Fibroblast of lung (primary cell): ENCODE measurements at regions not wholly inside any gene's neighbourhood (a gene's known extent, or its start where the extent isn't known, plus 50 kb on each side); places are given as distances from the start of the nearest gene placed in this dataset.

Experiments
- DNase-seq, 2 donors: peaks; one replicate each; pipeline versions ENCODE4 v3.0.0 to v3.0.0-alpha.2; 2010; ENCODE audit warnings: low read depth in 2 of 2
- H2AFZ ChIP-seq: 2 replicates; pipeline ENCODE4 v1.5.1; 2012; ENCODE audit warnings: low read length, control low read depth, inconsistent platforms
- H3K27ac ChIP-seq: 2 replicates; pipeline ENCODE4 v1.5.1; 2011; ENCODE audit warnings: low read length, control low read depth; ENCODE audit not compliant: insufficient read depth
- H3K27me3 ChIP-seq: 2 replicates; pipeline ENCODE4 v1.5.1; 2011; ENCODE audit warnings: mild to moderate bottlenecking, low read length; ENCODE audit not compliant: control insufficient read depth, insufficient read depth
- H3K36me3 ChIP-seq: 2 replicates; pipeline ENCODE4 v1.5.1; 2011; ENCODE audit warnings: low read length; ENCODE audit not compliant: control insufficient read depth, insufficient read depth
- H3K4me1 ChIP-seq: 2 replicates; pipeline ENCODE4 v1.5.1; 2011; ENCODE audit warnings: low read length; ENCODE audit not compliant: control insufficient read depth, insufficient read depth; ENCODE audit errors: extremely low read depth
- H3K4me2 ChIP-seq: 2 replicates; pipeline ENCODE4 v1.5.1; 2011; ENCODE audit warnings: low read length, control low read depth; ENCODE audit not compliant: insufficient read depth; ENCODE audit errors: extremely low read depth
- H3K4me3 ChIP-seq, 4 experiments: fragments of 200-600 bp in 1 of 4; sonication (generic) in 1 of 4; replicated peaks in 1 of 4; 2 replicates each; pipeline ENCODE4 v1.5.1; 2011 to 2016; ENCODE audit warnings: low read length in 4 of 4, low read depth in 3 of 4, mild to moderate bottlenecking in 3 of 4, control low read depth in 2 of 4, inconsistent platforms in 1 of 4, mixed read lengths in 1 of 4; ENCODE audit not compliant: insufficient read depth in 1 of 4; ENCODE audit errors: control extremely low read depth in 1 of 4
- H3K79me2 ChIP-seq: 2 replicates; pipeline ENCODE4 v1.5.1; 2012; ENCODE audit warnings: mild to moderate bottlenecking, low read length, inconsistent platforms; ENCODE audit not compliant: control insufficient read depth, insufficient read depth
- H3K9ac ChIP-seq: 2 replicates; pipeline ENCODE4 v1.5.1; 2011; ENCODE audit warnings: mild to moderate bottlenecking, low read length, control low read depth; ENCODE audit not compliant: insufficient read depth
- H3K9me3 ChIP-seq: 2 replicates; pipeline ENCODE4 v1.5.1; 2012; ENCODE audit warnings: low read depth, low read length; ENCODE audit not compliant: control insufficient read depth, insufficient read depth
- H4K20me1 ChIP-seq: 2 replicates; pipeline ENCODE4 v1.5.1; 2011; ENCODE audit warnings: low read length; ENCODE audit not compliant: control insufficient read depth, insufficient read depth; ENCODE audit errors: extremely low read depth
- EZH2 ChIP-seq: IDR thresholded peaks from 2 replicates; pipeline ENCODE4 v1.5.1; 2012; ENCODE audit warnings: low read length, control low read depth, mild to moderate bottlenecking; ENCODE audit errors: missing control alignments
- TF ChIP-seq, protein P1 (sequence below), 2 donors: IDR thresholded peaks in 1 of 2; conservative IDR thresholded peaks in 1 of 2; 1 replicate in 1 of 2; 2 replicates in 1 of 2; pipeline ENCODE4 v1.5.1; 2011 to 2012; ENCODE audit warnings: low read length in 2 of 2, control low read depth in 1 of 2, inconsistent platforms in 1 of 2, low read depth in 1 of 2, mild to moderate bottlenecking in 1 of 2

DNA sequence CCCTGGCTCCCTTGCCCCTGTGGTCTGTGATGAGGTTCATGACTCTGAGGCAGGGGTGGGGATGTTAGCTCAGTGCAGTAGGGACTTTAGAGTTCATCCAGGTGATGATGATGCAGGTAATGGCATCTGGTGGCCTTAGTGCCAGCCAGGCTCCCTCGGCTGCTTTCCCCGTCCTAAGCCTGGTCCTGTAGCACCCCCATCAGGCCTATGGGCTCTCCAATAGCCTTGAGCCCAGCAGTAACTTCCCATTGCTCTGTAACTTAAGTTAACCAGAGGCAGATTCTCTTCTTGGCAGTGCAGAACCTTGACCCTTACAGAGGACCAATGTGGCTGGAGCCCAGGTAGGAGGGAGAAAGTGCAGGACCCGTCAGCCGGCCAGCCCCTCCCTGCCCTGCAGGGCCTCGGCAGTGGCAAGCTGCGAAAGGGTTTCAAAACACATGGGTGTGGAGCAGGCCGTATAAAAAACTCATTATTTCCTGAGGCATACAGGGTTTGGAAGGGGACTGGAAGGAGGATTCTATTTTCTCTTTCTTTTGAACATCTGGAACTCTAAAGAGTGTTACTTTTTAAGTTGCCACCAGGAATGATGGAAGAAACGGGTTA is 406.9 kb downstream of the CDH26 start:
- Histone ChIP-seq H3K4me1 (no peaks in the 10 kb centered on the region), H3K9ac (no peak overlapping the region), H4K20me1 (no peaks in the 10 kb centered on the region), H3K4me3 (no peak overlapping the region), H3K27ac (no peak overlapping the region), H3K79me2 (no peaks in the 10 kb centered on the region), H3K4me2 (no peak overlapping the region), H2AFZ (no peak overlapping the region), H3K27me3 (no peaks in the 10 kb centered on the region), H3K9me3 (no peaks in the 10 kb centered on the region), H3K36me3 (no peaks in the 10 kb centered on the region)
- no peak for DNase-seq
- TF ChIP-seq EZH2: no peak
- TF ChIP-seq, protein P1, sequence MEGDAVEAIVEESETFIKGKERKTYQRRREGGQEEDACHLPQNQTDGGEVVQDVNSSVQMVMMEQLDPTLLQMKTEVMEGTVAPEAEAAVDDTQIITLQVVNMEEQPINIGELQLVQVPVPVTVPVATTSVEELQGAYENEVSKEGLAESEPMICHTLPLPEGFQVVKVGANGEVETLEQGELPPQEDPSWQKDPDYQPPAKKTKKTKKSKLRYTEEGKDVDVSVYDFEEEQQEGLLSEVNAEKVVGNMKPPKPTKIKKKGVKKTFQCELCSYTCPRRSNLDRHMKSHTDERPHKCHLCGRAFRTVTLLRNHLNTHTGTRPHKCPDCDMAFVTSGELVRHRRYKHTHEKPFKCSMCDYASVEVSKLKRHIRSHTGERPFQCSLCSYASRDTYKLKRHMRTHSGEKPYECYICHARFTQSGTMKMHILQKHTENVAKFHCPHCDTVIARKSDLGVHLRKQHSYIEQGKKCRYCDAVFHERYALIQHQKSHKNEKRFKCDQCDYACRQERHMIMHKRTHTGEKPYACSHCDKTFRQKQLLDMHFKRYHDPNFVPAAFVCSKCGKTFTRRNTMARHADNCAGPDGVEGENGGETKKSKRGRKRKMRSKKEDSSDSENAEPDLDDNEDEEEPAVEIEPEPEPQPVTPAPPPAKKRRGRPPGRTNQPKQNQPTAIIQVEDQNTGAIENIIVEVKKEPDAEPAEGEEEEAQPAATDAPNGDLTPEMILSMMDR (conservative IDR thresholded peaks at IDR 0.05 in 1 of 2, IDR thresholded peaks at IDR 0.05 in 1 of 2; ENCODE audit: low read depth in 1 of 2, low read length in 2 of 2): peak in 1 of 2 donors; percentile 11

DNA sequence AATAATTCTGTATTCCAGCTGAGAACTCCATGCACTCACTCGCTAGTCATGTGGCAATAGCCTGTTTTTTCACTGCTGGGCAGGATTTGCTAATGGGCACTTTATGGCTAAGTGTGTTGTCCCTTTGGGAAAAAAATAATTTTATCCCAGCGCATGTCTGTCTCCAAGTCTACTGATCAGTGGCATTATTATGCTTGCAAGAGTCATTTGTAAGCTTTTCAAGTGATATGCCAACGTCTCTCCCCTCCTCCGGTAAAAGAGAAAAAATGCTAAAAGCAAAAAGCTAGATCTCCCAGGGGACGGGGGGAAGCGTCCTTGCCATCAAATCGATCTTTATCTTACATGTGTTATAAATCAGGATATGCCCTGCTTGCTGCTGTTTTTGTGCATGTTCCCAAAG is 407.7 kb downstream of the CDH26 start:
- no peaks in the 10 kb centered on the region for H3K36me3 ChIP-seq
- H3K79me2 ChIP-seq: no peaks in the 10 kb centered on the region
- H3K27ac ChIP-seq: no peak overlapping the region
- TF ChIP-seq, protein P1 (conservative IDR thresholded peaks at IDR 0.05 in 1 of 2, IDR thresholded peaks at IDR 0.05 in 1 of 2; ENCODE audit: low read depth in 1 of 2, low read length in 2 of 2): no peak
- no peak for TF ChIP-seq EZH2
- H3K4me1 ChIP-seq: no peaks in the 10 kb centered on the region
- H3K4me2 ChIP-seq: no peak overlapping the region
- no peak overlapping the region for H3K9ac ChIP-seq
- H3K9me3 ChIP-seq: no peaks in the 10 kb centered on the region
- H2AFZ ChIP-seq: no peak overlapping the region
- no peaks in the 10 kb centered on the region for H3K27me3 ChIP-seq
- H3K4me3 ChIP-seq: no peak overlapping the region
- no peaks in the 10 kb centered on the region for H4K20me1 ChIP-seq
- no peak for DNase-seq

DNA sequence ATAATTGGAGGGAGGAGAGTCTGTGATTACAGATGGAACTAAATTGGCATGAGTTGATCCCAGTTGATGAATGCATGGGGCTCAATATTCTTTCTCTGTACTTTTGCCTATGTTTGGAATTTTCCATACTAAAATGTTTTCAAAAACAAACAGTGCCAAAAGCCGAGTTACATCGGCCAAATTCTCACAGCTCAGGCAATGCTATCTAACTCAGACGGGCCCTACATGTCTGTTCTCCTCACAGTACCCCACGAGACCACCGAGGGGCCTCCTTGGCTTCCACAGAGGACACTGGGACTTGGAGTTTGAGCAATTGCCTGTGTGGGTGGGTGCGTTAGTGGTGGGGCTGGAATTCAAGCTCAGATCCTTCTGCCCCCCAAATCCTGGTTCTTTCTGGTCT is 413.2 kb downstream of the CDH26 start:
- H3K4me1 ChIP-seq: no peaks in the 10 kb centered on the region
- no peaks in the 10 kb centered on the region for H4K20me1 ChIP-seq
- H3K4me3 ChIP-seq: no peak overlapping the region
- no peak for TF ChIP-seq EZH2
- no peak overlapping the region for H3K9ac ChIP-seq
- no peaks in the 10 kb centered on the region for H3K9me3 ChIP-seq
- no peaks in the 10 kb centered on the region for H3K36me3 ChIP-seq
- H3K27ac ChIP-seq: no peak overlapping the region
- no peak overlapping the region for H3K4me2 ChIP-seq
- no peak overlapping the region for H2AFZ ChIP-seq
- no peak for DNase-seq
- no peaks in the 10 kb centered on the region for H3K79me2 ChIP-seq
- H3K27me3 ChIP-seq: no peaks in the 10 kb centered on the region
